Mesenchymal stem cell (in vitro differentiated cells and primary cell): ENCODE measurements at regions not wholly inside any gene's neighbourhood (a gene's known extent, or its start where the extent isn't known, plus 50 kb on each side); places are given as distances from the start of the nearest gene placed in this dataset. TPM values are rescaled to one million over a fixed set of nuclear protein-coding genes. Genes with fewer than 3 reads are reported as not detected.

Experiments
- DNase-seq: peaks from one replicate; pipeline ENCODE4 v3.0.0-alpha.2; 2013
- H2AFZ ChIP-seq: one replicate; pipeline ENCODE4 v1.6.1; 2013; ENCODE audit warnings: low read depth, mild to moderate bottlenecking, control low read depth, inconsistent platforms, low read length, moderate library complexity
- H2AK5ac ChIP-seq: 2 replicates; pipeline ENCODE4 v1.6.1; 2013; ENCODE audit warnings: low read length, moderate library complexity, mild to moderate bottlenecking, inconsistent platforms; ENCODE audit not compliant: severe bottlenecking
- H2BK120ac ChIP-seq: one replicate; pipeline ENCODE4 v1.6.1; 2013; ENCODE audit warnings: low read depth, mild to moderate bottlenecking, inconsistent platforms, low read length, moderate library complexity
- H2BK12ac ChIP-seq, 2 experiments: one replicate each; pipeline ENCODE4 v1.6.1; 2013; ENCODE audit warnings: inconsistent platforms in 2 of 2, low read length in 2 of 2, mild to moderate bottlenecking in 2 of 2, moderate library complexity in 2 of 2, control low read depth in 1 of 2
- H2BK15ac ChIP-seq: one replicate; pipeline ENCODE4 v1.6.1; 2013; ENCODE audit warnings: mild to moderate bottlenecking, low read depth, inconsistent platforms; ENCODE audit not compliant: poor library complexity, severe bottlenecking
- H2BK5ac ChIP-seq: 2 replicates; pipeline ENCODE4 v1.6.1; 2013; ENCODE audit warnings: low read depth, mild to moderate bottlenecking, low read length, control low read depth, inconsistent platforms; ENCODE audit not compliant: poor library complexity, severe bottlenecking
- H3K14ac ChIP-seq, 2 experiments: one replicate each; pipeline ENCODE4 v1.6.1; 2013; ENCODE audit warnings: inconsistent platforms in 2 of 2, low read length in 2 of 2, control low read depth in 1 of 2, mild to moderate bottlenecking in 1 of 2, moderate library complexity in 1 of 2
- H3K18ac ChIP-seq, 2 experiments: one replicate each; pipeline ENCODE4 v1.6.1; 2013; ENCODE audit warnings: inconsistent platforms in 2 of 2, low read length in 2 of 2, control low read depth in 1 of 2, low read depth in 1 of 2, mild to moderate bottlenecking in 1 of 2
- H3K23ac ChIP-seq, 2 experiments: one replicate each; pipeline ENCODE4 v1.6.1; 2013; ENCODE audit warnings: inconsistent platforms in 2 of 2, low read length in 2 of 2, mild to moderate bottlenecking in 2 of 2, moderate library complexity in 2 of 2, control low read depth in 1 of 2
- H3K27ac ChIP-seq: 2 replicates; pipeline ENCODE4 v1.5.1; 2013; ENCODE audit warnings: mild to moderate bottlenecking, moderate library complexity, low read length, control low read depth, inconsistent platforms; ENCODE audit not compliant: poor library complexity, severe bottlenecking
- H3K27me3 ChIP-seq, 2 experiments: 2 replicates each; pipeline versions ENCODE4 v1.6.1 to v1.7.0; 2013; ENCODE audit warnings: low read length in 2 of 2, mild to moderate bottlenecking in 2 of 2, moderate library complexity in 2 of 2, control low read depth in 1 of 2, inconsistent platforms in 1 of 2; ENCODE audit not compliant: control insufficient read depth in 1 of 2, insufficient read depth in 1 of 2
- H3K36me3 ChIP-seq, 2 experiments: 2 replicates each; pipeline versions ENCODE4 v1.6.1 to v1.7.0; 2013; ENCODE audit warnings: low read length in 2 of 2, control low read depth in 1 of 2, inconsistent platforms in 1 of 2, low read depth in 1 of 2, mild to moderate bottlenecking in 1 of 2; ENCODE audit not compliant: insufficient read depth in 2 of 2, control insufficient read depth in 1 of 2
- H3K4ac ChIP-seq, 2 experiments: one replicate each; pipeline ENCODE4 v1.6.1; 2013; ENCODE audit warnings: inconsistent platforms in 2 of 2, low read length in 2 of 2, mild to moderate bottlenecking in 2 of 2, moderate library complexity in 2 of 2, control low read depth in 1 of 2, low read depth in 1 of 2
- H3K4me1 ChIP-seq: 2 replicates; pipeline ENCODE4 v1.6.1; 2013; ENCODE audit warnings: low read depth, low read length, control low read depth; ENCODE audit not compliant: control insufficient read depth, insufficient read depth
- H3K4me2 ChIP-seq: 2 replicates; pipeline ENCODE4 v1.6.1; 2013; ENCODE audit warnings: low read length, mild to moderate bottlenecking, inconsistent platforms; ENCODE audit not compliant: poor library complexity, severe bottlenecking
- H3K4me3 ChIP-seq, 2 experiments: 2 replicates each; pipeline versions ENCODE4 v1.5.1 to v1.7.0; 2013; ENCODE audit warnings: low read length in 2 of 2, mild to moderate bottlenecking in 2 of 2, control low read depth in 1 of 2, low read depth in 1 of 2; ENCODE audit not compliant: insufficient read depth in 1 of 2
- H3K79me1 ChIP-seq: replicated peaks from 2 replicates; pipeline ENCODE4 v1.6.1; 2013; ENCODE audit warnings: mild to moderate bottlenecking, control low read depth, low read length, inconsistent platforms; ENCODE audit not compliant: poor library complexity, severe bottlenecking
- H3K9ac ChIP-seq: 2 replicates; pipeline ENCODE4 v1.7.0; 2013; ENCODE audit warnings: mild to moderate bottlenecking, low read length, moderate library complexity
- H3K9me3 ChIP-seq: 2 replicates; pipeline ENCODE4 v1.7.0; 2013; ENCODE audit warnings: mild to moderate bottlenecking, low read length; ENCODE audit not compliant: control insufficient read depth
- H4K8ac ChIP-seq: one replicate; pipeline ENCODE4 v1.6.1; 2013; ENCODE audit warnings: inconsistent platforms, mild to moderate bottlenecking, low read length, moderate library complexity
- H4K91ac ChIP-seq: one replicate; pipeline ENCODE4 v1.6.1; 2013; ENCODE audit warnings: mild to moderate bottlenecking, low read length, inconsistent platforms
- WGBS: methylation state at CpG from one replicate; pipeline ENCODE4 v1.1.7; 2013; ENCODE audit warnings: mixed read lengths; 5-methylcytosine and 5-hydroxymethylcytosine counted together
- small RNA-seq: library from polyadenylated mRNA; stranded (forward); fragments of <200 nt; extraction: miRNeasy Mini kit (QIAGEN cat#:217004); gene quantifications from one replicate; pipeline ENCODE3, GENCODE V24; 2013; ENCODE audit warnings: low read depth

DNA sequence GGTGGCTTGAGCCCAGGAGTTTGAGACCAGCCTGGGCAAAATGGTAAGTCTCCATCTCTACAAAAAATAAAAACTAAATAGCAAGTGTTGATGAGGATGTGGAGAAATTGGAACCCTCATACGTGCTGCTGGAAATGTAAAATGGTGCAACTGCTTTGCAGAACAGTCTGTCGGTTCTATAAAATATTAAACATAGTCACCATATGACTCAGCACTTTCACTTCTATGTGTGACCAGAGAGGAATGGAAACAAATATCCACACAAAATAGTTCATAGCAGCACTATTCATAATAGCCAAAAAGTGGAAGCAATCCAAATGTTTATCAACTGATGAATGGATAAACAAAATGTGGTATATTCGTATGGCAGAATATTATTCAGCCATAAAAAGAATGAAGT is 60.8 kb upstream of the FMR1 start:
- no peak overlapping the region for H2AFZ ChIP-seq
- H3K18ac ChIP-seq, result no peak overlapping the region
- H3K9ac ChIP-seq, result no peak overlapping the region
- no peaks in the 10 kb centered on the region for H3K27me3 ChIP-seq
- H3K4me3 ChIP-seq, result no peak overlapping the region
- no peak overlapping the region for H4K8ac ChIP-seq
- no peaks in the 10 kb centered on the region for H3K4me1 ChIP-seq
- no CpG with 5 or more reads among the region's 3 CpGs for WGBS
- no peak overlapping the region for H2BK5ac ChIP-seq
- no peaks in the 10 kb centered on the region for H3K79me1 ChIP-seq
- H2BK15ac ChIP-seq, result no peak overlapping the region
- H2AK5ac ChIP-seq, result no peak overlapping the region
- H3K14ac ChIP-seq, result no peak overlapping the region
- H3K36me3 ChIP-seq, result no peaks in the 10 kb centered on the region
- peaks cover 1% of the 10 kb centered on the region for H3K9me3 ChIP-seq
- H2BK120ac ChIP-seq, result no peak overlapping the region
- no peak overlapping the region for H2BK12ac ChIP-seq
- H3K27ac ChIP-seq, result no peak overlapping the region
- H3K23ac ChIP-seq, result no peak overlapping the region
- H4K91ac ChIP-seq, result no peak overlapping the region
- H3K4me2 ChIP-seq, result no peak overlapping the region
- no peak overlapping the region for H3K4ac ChIP-seq
- DNase-seq, result no peak

DNA sequence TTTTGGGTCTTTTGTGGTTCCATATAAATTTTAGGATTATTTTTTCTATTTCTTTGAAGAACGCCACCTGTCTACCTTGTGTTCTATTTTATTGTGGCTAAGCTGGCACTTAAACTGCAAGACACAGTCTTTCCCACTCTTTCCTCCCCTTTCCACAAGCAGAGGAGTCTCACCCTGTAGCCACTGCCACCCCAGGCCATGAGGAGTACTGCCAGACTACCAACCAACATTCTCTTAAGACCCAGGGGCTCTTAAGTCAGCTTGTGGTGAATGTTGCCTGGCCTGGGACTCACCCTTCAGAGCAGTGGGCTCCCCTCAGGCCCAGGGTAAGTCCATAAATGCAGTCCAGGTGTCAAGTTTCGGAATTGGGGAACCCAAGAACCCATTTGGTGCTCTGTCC is 58.0 kb upstream of the FMR1 start:
- Histone ChIP-seq H3K9ac (no peak overlapping the region), H2BK15ac (no peak overlapping the region), H2BK12ac (no peak overlapping the region), H3K9me3 (peaks cover 7% of the 10 kb centered on the region), H2AK5ac (no peak overlapping the region), H3K4me2 (no peak overlapping the region), H3K36me3 (no peaks in the 10 kb centered on the region), H3K4me1 (no peaks in the 10 kb centered on the region), H3K4me3 (no peak overlapping the region), H2AFZ (no peak overlapping the region), H3K23ac (no peak overlapping the region), H3K4ac (no peak overlapping the region), H3K18ac (no peak overlapping the region), H2BK120ac (no peak overlapping the region), H4K91ac (no peak overlapping the region), H3K14ac (no peak overlapping the region), H2BK5ac (no peak overlapping the region), H3K27ac (no peak overlapping the region), H3K79me1 (no peaks in the 10 kb centered on the region), H3K27me3 (no peaks in the 10 kb centered on the region), H4K8ac (no peak overlapping the region)
- DNase-seq, result no peak
- 75% methylated on average over 2 of the region's 2 CpGs for WGBS

DNA sequence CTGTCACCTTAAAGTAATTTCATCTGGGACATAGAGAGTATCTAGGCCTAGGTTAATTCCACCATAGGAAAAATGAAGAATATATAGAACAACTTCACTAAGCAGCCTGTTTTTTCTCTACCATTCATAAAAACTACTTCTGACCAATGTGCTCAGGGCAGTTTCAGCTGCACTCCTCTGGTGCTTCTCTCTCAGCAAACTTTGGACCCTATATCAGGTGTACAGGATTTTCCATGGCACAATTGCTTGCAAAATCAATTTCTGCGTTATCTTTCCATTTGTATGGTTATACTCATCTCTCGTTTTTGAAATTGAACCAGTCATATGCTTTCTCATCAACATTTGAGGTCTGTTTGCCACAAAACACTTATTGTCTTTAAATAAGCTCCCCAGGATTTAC is 52.1 kb upstream of the FMR1 start:
- no peak overlapping the region for H3K18ac ChIP-seq
- no peak for DNase-seq
- H3K27me3 ChIP-seq, result no peaks in the 10 kb centered on the region
- no peak overlapping the region for H2BK15ac ChIP-seq
- H3K36me3 ChIP-seq, result no peaks in the 10 kb centered on the region
- H3K4me1 ChIP-seq, result no peaks in the 10 kb centered on the region
- H4K91ac ChIP-seq, result no peak overlapping the region
- H3K4me2 ChIP-seq, result no peak overlapping the region
- no peak overlapping the region for H3K9ac ChIP-seq
- no peak overlapping the region for H3K27ac ChIP-seq
- no peaks in the 10 kb centered on the region for H3K79me1 ChIP-seq
- H3K4me3 ChIP-seq, result no peak overlapping the region
- no peak overlapping the region for H3K23ac ChIP-seq
- no peak overlapping the region for H2BK120ac ChIP-seq
- H2BK12ac ChIP-seq, result no peak overlapping the region
- no peak overlapping the region for H3K4ac ChIP-seq
- H2BK5ac ChIP-seq, result no peak overlapping the region
- WGBS, result 33% methylated on average over 2 of the region's 2 CpGs
- H3K9me3 ChIP-seq, result peaks cover 7% of the 10 kb centered on the region
- no peak overlapping the region for H3K14ac ChIP-seq
- no peak overlapping the region for H2AFZ ChIP-seq
- H4K8ac ChIP-seq, result no peak overlapping the region
- H2AK5ac ChIP-seq, result no peak overlapping the region

Small RNA genes in the stretch of these regions (small RNA-seq; reads per million reads assigned to genes)
- gene AC016925.1 (not detected), gene AC016925.2 (not detected), gene AL009048.1 (not detected), gene AL096861.1 (not detected), gene RNU6-382P (not detected)
